C4-2B (cell line): ENCODE measurements at regions not wholly inside any gene's neighbourhood (a gene's known extent, or its start where the extent isn't known, plus 50 kb on each side); places are given as distances from the start of the nearest gene placed in this dataset.

Source experiments
- H3K27ac ChIP-seq: fragments of 450-650 bp; 2 replicates; pipeline ENCODE4 v1.5.1; 2017
- ZFX ChIP-seq: fragments of 450-650 bp; IDR thresholded peaks from 2 replicates; pipeline ENCODE4 v1.6.1; 2017
- TF ChIP-seq, protein P1 (sequence below): fragments of 450-650 bp; conservative IDR thresholded peaks from 2 replicates; pipeline ENCODE4 v1.5.1; 2017; ENCODE audit warnings: mild to moderate bottlenecking

GRCh38 chr4:184950117-184950830 lies 68.0 kb upstream of the HELT start:
- TF ChIP-seq, protein P1, sequence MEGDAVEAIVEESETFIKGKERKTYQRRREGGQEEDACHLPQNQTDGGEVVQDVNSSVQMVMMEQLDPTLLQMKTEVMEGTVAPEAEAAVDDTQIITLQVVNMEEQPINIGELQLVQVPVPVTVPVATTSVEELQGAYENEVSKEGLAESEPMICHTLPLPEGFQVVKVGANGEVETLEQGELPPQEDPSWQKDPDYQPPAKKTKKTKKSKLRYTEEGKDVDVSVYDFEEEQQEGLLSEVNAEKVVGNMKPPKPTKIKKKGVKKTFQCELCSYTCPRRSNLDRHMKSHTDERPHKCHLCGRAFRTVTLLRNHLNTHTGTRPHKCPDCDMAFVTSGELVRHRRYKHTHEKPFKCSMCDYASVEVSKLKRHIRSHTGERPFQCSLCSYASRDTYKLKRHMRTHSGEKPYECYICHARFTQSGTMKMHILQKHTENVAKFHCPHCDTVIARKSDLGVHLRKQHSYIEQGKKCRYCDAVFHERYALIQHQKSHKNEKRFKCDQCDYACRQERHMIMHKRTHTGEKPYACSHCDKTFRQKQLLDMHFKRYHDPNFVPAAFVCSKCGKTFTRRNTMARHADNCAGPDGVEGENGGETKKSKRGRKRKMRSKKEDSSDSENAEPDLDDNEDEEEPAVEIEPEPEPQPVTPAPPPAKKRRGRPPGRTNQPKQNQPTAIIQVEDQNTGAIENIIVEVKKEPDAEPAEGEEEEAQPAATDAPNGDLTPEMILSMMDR = no peak
- no peak for TF ChIP-seq ZFX
- no peak overlapping the region for H3K27ac ChIP-seq

DNA sequence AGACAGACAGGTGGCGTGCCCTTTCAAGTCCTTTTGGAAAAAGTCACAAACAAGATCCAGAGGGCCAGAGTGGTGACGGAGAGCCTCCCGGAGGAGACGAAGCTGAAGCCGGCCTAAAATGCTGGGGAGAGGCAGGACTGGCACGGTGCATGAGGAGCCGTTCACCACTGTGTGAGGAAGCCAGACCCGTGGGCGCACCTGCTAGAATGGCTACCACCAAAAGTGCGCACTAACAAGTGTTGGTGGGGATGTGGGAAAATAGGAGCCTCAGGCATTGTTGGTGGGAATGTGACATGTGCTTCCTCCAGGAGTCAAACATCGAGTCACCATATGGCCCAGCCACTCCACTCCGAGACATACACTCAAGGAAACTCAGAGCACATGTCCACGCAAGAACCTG lies 67.4 kb upstream of the HELT start:
- TF ChIP-seq, protein P1 = no peak
- TF ChIP-seq ZFX = no peak

GRCh38 chr4:184951668-184952160 lies 66.6 kb upstream of the HELT start:
- no peak overlapping the region for H3K27ac ChIP-seq
- TF ChIP-seq, protein P1 = no peak
- TF ChIP-seq ZFX = no peak

More for the DNA sequence above, 67.4 kb upstream of the HELT start:
- H3K27ac ChIP-seq = no peak overlapping the region

- no peak for TF ChIP-seq ZFX
- TF ChIP-seq, protein P1 = no peak
- H3K27ac ChIP-seq = no peak overlapping the region
These were observed 65.8 kb upstream of the HELT start for GRCh38 chr4:184952522-184952921.

GRCh38 chr4:184953421-184953945 lies 64.8 kb upstream of the HELT start:
- no peak overlapping the region for H3K27ac ChIP-seq

GRCh38 chr4:184953971-184954370 lies 64.3 kb upstream of the HELT start:
- TF ChIP-seq, protein P1 = no peak
- TF ChIP-seq ZFX = no peak
- no peak overlapping the region for H3K27ac ChIP-seq

More at GRCh38 chr4:184953421-184953945, 64.8 kb upstream of the HELT start:
- TF ChIP-seq ZFX = no peak
- TF ChIP-seq, protein P1 = no peak

GRCh38 chr4:184954482-184954881 lies 63.8 kb upstream of the HELT start:
- no peak overlapping the region for H3K27ac ChIP-seq
- TF ChIP-seq, protein P1 = no peak
- TF ChIP-seq ZFX = no peak
